ENCODE measurements at regions not wholly inside any gene's neighbourhood (a gene's known extent, or its start where the extent isn't known, plus 50 kb on each side); places are given as distances from the start of the nearest gene placed in this dataset.

- no peak overlapping the region for H2AFZ ChIP-seq
- no peaks in the 10 kb centered on the region for H3K4me1 ChIP-seq (ENCODE audit: insufficient read depth)
- no peaks in the 10 kb centered on the region for H3K79me2 ChIP-seq (ENCODE audit: insufficient read depth)
- no peaks in the 10 kb centered on the region for H4K20me1 ChIP-seq (ENCODE audit: insufficient read depth)
- H3K4me2 ChIP-seq (ENCODE audit: unreplicated experiment), result no peak overlapping the region
- H3K27ac ChIP-seq, result no peak overlapping the region
- H3K36me3 ChIP-seq (ENCODE audit: low read depth), result no peaks in the 10 kb centered on the region
- no peak for DNase-seq
- no peak overlapping the region for H3K9ac ChIP-seq
- H3K9me2 ChIP-seq (ENCODE audit: insufficient read depth), result no peaks in the 10 kb centered on the region
- in situ Hi-C loops (cut with MboI), result no loop called here
- TF ChIP-seq EZH2phosphoT487 (IDR thresholded peaks at IDR 0.05; ENCODE audit: insufficient read depth, low read depth) (no peak), EZH2 (IDR thresholded peaks at IDR 0.05; ENCODE audit: insufficient read depth, poor library complexity, severe bottlenecking) (no peak)
- no peaks in the 10 kb centered on the region for H3K9me3 ChIP-seq (ENCODE audit: low read depth)
- no peaks in the 10 kb centered on the region for H3F3A ChIP-seq (ENCODE audit: insufficient read depth)
- 41 to 48% methylated on average over 5 of the region's 5 CpGs for WGBS, 2 experiments (ENCODE audit: low coverage in 1 of 2, low lambda C conversion rate in 2 of 2, missing lambda C conversion rate in 2 of 2)
- H3K27me3 ChIP-seq (replicated peaks; ENCODE audit: insufficient read depth), result no peaks in the 10 kb centered on the region
- H3K4me3 ChIP-seq, result no peak overlapping the region
Observed at GRCh38 chr9:105900123-105900522, 205.8 kb downstream of the TMEM38B start.

GRCh38 chr9:105901514-105902109, 207.3 kb downstream of the TMEM38B start:
- Histone ChIP-seq H3K9me2 (ENCODE audit: insufficient read depth) (no peaks in the 10 kb centered on the region), H3K27me3 (replicated peaks; ENCODE audit: insufficient read depth) (no peaks in the 10 kb centered on the region), H3F3A (ENCODE audit: insufficient read depth) (no peaks in the 10 kb centered on the region), H3K9ac (no peak overlapping the region), H3K4me3 (no peak overlapping the region), H3K4me2 (ENCODE audit: unreplicated experiment) (no peak overlapping the region), H3K36me3 (ENCODE audit: low read depth) (no peaks in the 10 kb centered on the region), H3K27ac (no peak overlapping the region), H3K4me1 (ENCODE audit: insufficient read depth) (no peaks in the 10 kb centered on the region), H4K20me1 (ENCODE audit: insufficient read depth) (no peaks in the 10 kb centered on the region), H3K9me3 (ENCODE audit: low read depth) (no peaks in the 10 kb centered on the region), H2AFZ (no peak overlapping the region), H3K79me2 (ENCODE audit: insufficient read depth) (no peaks in the 10 kb centered on the region)
- 7 to 11% methylated on average over 4 of the region's 4 CpGs for WGBS, 2 experiments (ENCODE audit: low coverage in 1 of 2, low lambda C conversion rate in 2 of 2, missing lambda C conversion rate in 2 of 2)
- in situ Hi-C loops (cut with MboI), result no loop called here
- TF ChIP-seq EZH2 (IDR thresholded peaks at IDR 0.05; ENCODE audit: insufficient read depth, poor library complexity, severe bottlenecking) (no peak), EZH2phosphoT487 (IDR thresholded peaks at IDR 0.05; ENCODE audit: insufficient read depth, low read depth) (no peak)
- DNase-seq, result peak; percentile 19

- Histone ChIP-seq H3K36me3 (ENCODE audit: low read depth) (no peaks in the 10 kb centered on the region), H2AFZ (no peak overlapping the region), H3K27me3 (replicated peaks; ENCODE audit: insufficient read depth) (no peaks in the 10 kb centered on the region), H3K4me1 (ENCODE audit: insufficient read depth) (no peaks in the 10 kb centered on the region), H3K79me2 (ENCODE audit: insufficient read depth) (no peaks in the 10 kb centered on the region), H3K4me3 (no peak overlapping the region), H3K4me2 (ENCODE audit: unreplicated experiment) (no peak overlapping the region), H3F3A (ENCODE audit: insufficient read depth) (no peaks in the 10 kb centered on the region), H3K9me3 (ENCODE audit: low read depth) (no peaks in the 10 kb centered on the region), H3K9me2 (ENCODE audit: insufficient read depth) (no peaks in the 10 kb centered on the region), H3K9ac (no peak overlapping the region), H3K27ac (no peak overlapping the region), H4K20me1 (ENCODE audit: insufficient read depth) (no peaks in the 10 kb centered on the region)
- in situ Hi-C loops (cut with MboI), result no loop called here
- no peak for DNase-seq
- TF ChIP-seq EZH2 (IDR thresholded peaks at IDR 0.05; ENCODE audit: insufficient read depth, poor library complexity, severe bottlenecking), result no peak
- no peak for TF ChIP-seq EZH2phosphoT487 (IDR thresholded peaks at IDR 0.05; ENCODE audit: insufficient read depth, low read depth)
- 27 to 36% methylated on average over 2 of the region's 2 CpGs for WGBS, 2 experiments (ENCODE audit: low coverage in 1 of 2, low lambda C conversion rate in 2 of 2, missing lambda C conversion rate in 2 of 2)
Observed at GRCh38 chr9:105908069-105908468, 213.7 kb downstream of the TMEM38B start.

- H3K79me2 ChIP-seq (ENCODE audit: insufficient read depth), result no peaks in the 10 kb centered on the region
- H3K4me2 ChIP-seq (ENCODE audit: unreplicated experiment), result no peak overlapping the region
- in situ Hi-C loops (cut with MboI), result no loop called here
- no peak overlapping the region for H3K9ac ChIP-seq
- H3K4me3 ChIP-seq, result no peak overlapping the region
- no peak overlapping the region for H3K27ac ChIP-seq
- no peaks in the 10 kb centered on the region for H3K27me3 ChIP-seq (replicated peaks; ENCODE audit: insufficient read depth)
- no peaks in the 10 kb centered on the region for H3K4me1 ChIP-seq (ENCODE audit: insufficient read depth)
- H3K9me3 ChIP-seq (ENCODE audit: low read depth), result no peaks in the 10 kb centered on the region
- no peak overlapping the region for H2AFZ ChIP-seq
- H3F3A ChIP-seq (ENCODE audit: insufficient read depth), result no peaks in the 10 kb centered on the region
- H3K36me3 ChIP-seq (ENCODE audit: low read depth), result no peaks in the 10 kb centered on the region
- WGBS, 2 experiments (ENCODE audit: low coverage in 1 of 2, low lambda C conversion rate in 2 of 2, missing lambda C conversion rate in 2 of 2), result 13 to 15% methylated on average over 5 of the region's 5 CpGs
- H3K9me2 ChIP-seq (ENCODE audit: insufficient read depth), result no peaks in the 10 kb centered on the region
- TF ChIP-seq EZH2 (IDR thresholded peaks at IDR 0.05; ENCODE audit: insufficient read depth, poor library complexity, severe bottlenecking) (no peak), EZH2phosphoT487 (IDR thresholded peaks at IDR 0.05; ENCODE audit: insufficient read depth, low read depth) (no peak)
- DNase-seq, result no peak
- H4K20me1 ChIP-seq (ENCODE audit: insufficient read depth), result no peaks in the 10 kb centered on the region
Observed at GRCh38 chr9:105911104-105911911, 217.0 kb downstream of the TMEM38B start.
